ENCODE measurements at regions not wholly inside any gene's neighbourhood (a gene's known extent, or its start where the extent isn't known, plus 50 kb on each side); places are given as distances from the start of the nearest gene placed in this dataset.
A peak's percentile ranks its signal among the peaks of the same experiment; 100 is the strongest.

GRCh38 chrX:121245763-121246162 lies 198.4 kb downstream of the GLUD2 start:
- H3K4me2 ChIP-seq (ENCODE audit: low read length), result no peak overlapping the region
- no peaks in the 10 kb centered on the region for H3K36me3 ChIP-seq (replicated peaks; ENCODE audit: low read depth, low read length)
- H3K4me1 ChIP-seq (ENCODE audit: low read length), result no peaks in the 10 kb centered on the region
- H3K27ac ChIP-seq (ENCODE audit: low read length), result no peak overlapping the region
- H3K9me3 ChIP-seq (ENCODE audit: insufficient read depth, low read length), result no peaks in the 10 kb centered on the region
- H4K20me1 ChIP-seq (ENCODE audit: insufficient read depth, low read length), result no peaks in the 10 kb centered on the region
- H3K79me2 ChIP-seq (ENCODE audit: low read length), result no peaks in the 10 kb centered on the region
- H2AFZ ChIP-seq (ENCODE audit: low read depth, low read length), result no peak overlapping the region
- TF ChIP-seq, protein P1, sequence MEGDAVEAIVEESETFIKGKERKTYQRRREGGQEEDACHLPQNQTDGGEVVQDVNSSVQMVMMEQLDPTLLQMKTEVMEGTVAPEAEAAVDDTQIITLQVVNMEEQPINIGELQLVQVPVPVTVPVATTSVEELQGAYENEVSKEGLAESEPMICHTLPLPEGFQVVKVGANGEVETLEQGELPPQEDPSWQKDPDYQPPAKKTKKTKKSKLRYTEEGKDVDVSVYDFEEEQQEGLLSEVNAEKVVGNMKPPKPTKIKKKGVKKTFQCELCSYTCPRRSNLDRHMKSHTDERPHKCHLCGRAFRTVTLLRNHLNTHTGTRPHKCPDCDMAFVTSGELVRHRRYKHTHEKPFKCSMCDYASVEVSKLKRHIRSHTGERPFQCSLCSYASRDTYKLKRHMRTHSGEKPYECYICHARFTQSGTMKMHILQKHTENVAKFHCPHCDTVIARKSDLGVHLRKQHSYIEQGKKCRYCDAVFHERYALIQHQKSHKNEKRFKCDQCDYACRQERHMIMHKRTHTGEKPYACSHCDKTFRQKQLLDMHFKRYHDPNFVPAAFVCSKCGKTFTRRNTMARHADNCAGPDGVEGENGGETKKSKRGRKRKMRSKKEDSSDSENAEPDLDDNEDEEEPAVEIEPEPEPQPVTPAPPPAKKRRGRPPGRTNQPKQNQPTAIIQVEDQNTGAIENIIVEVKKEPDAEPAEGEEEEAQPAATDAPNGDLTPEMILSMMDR (IDR thresholded peaks at IDR 0.05; ENCODE audit: low read depth, low read length), result no peak
- no peak for TF ChIP-seq EZH2phosphoT487 (IDR thresholded peaks at IDR 0.05; ENCODE audit: low read depth)
- H3K4me3 ChIP-seq (ENCODE audit: low read length), result no peak overlapping the region
- no peaks in the 10 kb centered on the region for H3K27me3 ChIP-seq (ENCODE audit: low read depth, low read length)
- H3K9ac ChIP-seq (ENCODE audit: low read length), result no peak overlapping the region

DNA sequence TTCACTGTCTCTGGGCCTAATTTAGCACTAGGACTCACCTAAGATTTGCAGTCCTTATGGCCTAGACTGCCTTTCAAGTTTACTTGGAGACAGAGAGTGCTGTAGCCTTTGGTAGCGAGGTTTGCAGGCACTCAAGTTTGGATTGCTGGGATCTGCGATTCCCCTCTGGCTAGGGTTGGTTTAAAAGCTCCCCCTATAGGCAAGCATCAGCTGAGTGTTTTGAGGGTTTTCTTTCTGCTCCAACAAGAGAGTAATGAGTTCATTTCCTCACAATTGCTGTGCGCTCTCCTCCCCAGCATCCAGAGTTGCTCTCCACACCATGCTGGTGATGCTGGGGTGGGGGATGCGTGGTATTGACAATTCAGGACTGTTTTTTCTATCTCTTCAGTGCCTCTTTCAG lies 206.9 kb downstream of the GLUD2 start:
- Histone ChIP-seq H3K4me3 (ENCODE audit: low read length) (no peak overlapping the region), H3K27me3 (ENCODE audit: low read depth, low read length) (no peaks in the 10 kb centered on the region), H3K4me2 (ENCODE audit: low read length) (no peak overlapping the region), H3K9ac (ENCODE audit: low read length) (no peak overlapping the region), H3K9me3 (ENCODE audit: insufficient read depth, low read length) (no peaks in the 10 kb centered on the region), H3K4me1 (ENCODE audit: low read length) (peaks cover 13% of the 10 kb centered on the region), H3K27ac (ENCODE audit: low read length) (no peak overlapping the region), H2AFZ (ENCODE audit: low read depth, low read length) (no peak overlapping the region), H3K36me3 (replicated peaks; ENCODE audit: low read depth, low read length) (no peaks in the 10 kb centered on the region), H3K79me2 (ENCODE audit: low read length) (no peaks in the 10 kb centered on the region), H4K20me1 (ENCODE audit: insufficient read depth, low read length) (no peaks in the 10 kb centered on the region)
- TF ChIP-seq EZH2phosphoT487 (IDR thresholded peaks at IDR 0.05; ENCODE audit: low read depth), result no peak
- TF ChIP-seq, protein P1 (IDR thresholded peaks at IDR 0.05; ENCODE audit: low read depth, low read length), result peak; percentile 26; the same call in 1 of the 2 replicates

GRCh38 chrX:121256647-121257046 lies 209.2 kb downstream of the GLUD2 start:
- no peaks in the 10 kb centered on the region for H4K20me1 ChIP-seq (ENCODE audit: insufficient read depth, low read length)
- no peak overlapping the region for H3K4me3 ChIP-seq (ENCODE audit: low read length)
- H3K36me3 ChIP-seq (replicated peaks; ENCODE audit: low read depth, low read length), result no peaks in the 10 kb centered on the region

DNA sequence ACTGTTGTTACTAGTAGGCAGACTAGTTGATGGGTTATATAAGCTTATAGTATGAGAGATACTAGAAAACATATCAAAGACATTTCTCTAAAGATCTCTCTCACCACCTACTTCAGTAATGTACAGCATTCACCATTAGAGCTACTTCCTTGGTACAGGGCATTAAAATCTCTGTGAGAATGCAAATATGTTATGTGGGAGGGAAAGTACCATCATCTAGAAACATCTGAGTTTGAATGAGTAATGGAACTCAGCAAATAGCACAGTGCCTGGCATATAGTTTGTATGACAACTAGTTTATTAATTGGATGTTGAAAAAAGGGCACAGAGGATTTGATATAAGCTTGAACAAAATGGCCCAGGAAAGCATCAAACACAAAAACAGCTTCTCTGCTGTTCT lies 211.1 kb downstream of the GLUD2 start:
- TF ChIP-seq, protein P1 (IDR thresholded peaks at IDR 0.05; ENCODE audit: low read depth, low read length), result no peak
- no peak for TF ChIP-seq EZH2phosphoT487 (IDR thresholded peaks at IDR 0.05; ENCODE audit: low read depth)
- no peak overlapping the region for H2AFZ ChIP-seq (ENCODE audit: low read depth, low read length)
- no peaks in the 10 kb centered on the region for H3K9me3 ChIP-seq (ENCODE audit: insufficient read depth, low read length)
- H3K4me3 ChIP-seq (ENCODE audit: low read length), result no peak overlapping the region
- peaks cover 13% of the 10 kb centered on the region for H3K4me1 ChIP-seq (ENCODE audit: low read length)
- no peaks in the 10 kb centered on the region for H3K27me3 ChIP-seq (ENCODE audit: low read depth, low read length)
- H3K27ac ChIP-seq (ENCODE audit: low read length), result no peak overlapping the region
- no peaks in the 10 kb centered on the region for H3K79me2 ChIP-seq (ENCODE audit: low read length)
- no peak overlapping the region for H3K9ac ChIP-seq (ENCODE audit: low read length)
- no peaks in the 10 kb centered on the region for H4K20me1 ChIP-seq (ENCODE audit: insufficient read depth, low read length)
- 0 out of 2 replicates have a peak overlapping the region, but pooled peaks have one; percentile 3 for H3K4me2 ChIP-seq (ENCODE audit: low read length)
- no peaks in the 10 kb centered on the region for H3K36me3 ChIP-seq (replicated peaks; ENCODE audit: low read depth, low read length)

More at GRCh38 chrX:121256647-121257046, 209.2 kb downstream of the GLUD2 start:
- no peak overlapping the region for H3K27ac ChIP-seq (ENCODE audit: low read length)
- H3K4me1 ChIP-seq (ENCODE audit: low read length), result peaks cover 13% of the 10 kb centered on the region
- H3K9me3 ChIP-seq (ENCODE audit: insufficient read depth, low read length), result no peaks in the 10 kb centered on the region
- H3K9ac ChIP-seq (ENCODE audit: low read length), result no peak overlapping the region
- 0 out of 2 replicates have a peak overlapping the region, but pooled peaks have one; percentile 3 for H3K4me2 ChIP-seq (ENCODE audit: low read length)
- no peaks in the 10 kb centered on the region for H3K27me3 ChIP-seq (ENCODE audit: low read depth, low read length)
- TF ChIP-seq EZH2phosphoT487 (IDR thresholded peaks at IDR 0.05; ENCODE audit: low read depth), result no peak
- TF ChIP-seq, protein P1 (IDR thresholded peaks at IDR 0.05; ENCODE audit: low read depth, low read length), result no peak
- no peaks in the 10 kb centered on the region for H3K79me2 ChIP-seq (ENCODE audit: low read length)
- no peak overlapping the region for H2AFZ ChIP-seq (ENCODE audit: low read depth, low read length)
